OCI-LY3 (cell line): ENCODE measurements at regions not wholly inside any gene's neighbourhood (a gene's known extent, or its start where the extent isn't known, plus 50 kb on each side); places are given as distances from the start of the nearest gene placed in this dataset.
"Not testable (repeated sequence)": the region's sequence is repeated elsewhere in the genome, so short reads cannot be mapped to it uniquely, and the experiment has no call there.

Source experiments
- H2AFZ ChIP-seq: fragments of 200-600, 300-600 bp; shearing (Covaris generic); 2 replicates; pipeline ENCODE4 v1.6.0; 2014; ENCODE audit warnings: antibody characterized with exemption, low read depth, low read length
- H3K27ac ChIP-seq: fragments of 200-600, 300-600 bp; sonication (generic); 2 replicates; pipeline ENCODE4 v1.5.1; 2014; ENCODE audit warnings: mild to moderate bottlenecking, low read length, moderate library complexity, mixed read lengths
- H3K27me3 ChIP-seq: fragments of 200-600, 300-600 bp; sonication (generic); 2 replicates; pipeline ENCODE4 v1.6.1; 2014; ENCODE audit warnings: low read depth, low read length, mixed read lengths
- H3K36me3 ChIP-seq: fragments of 200-600, 300-600 bp; sonication (generic); replicated peaks from 2 replicates; pipeline ENCODE3; 2014; ENCODE audit warnings: low read depth, low read length, mixed read lengths
- H3K4me1 ChIP-seq: fragments of 300-600, 200-600 bp; sonication (generic); 2 replicates; pipeline ENCODE4 v1.6.1; 2014; ENCODE audit warnings: low read length, mixed read lengths
- H3K4me2 ChIP-seq: fragments of 200-600, 300-600 bp; sonication (generic); 2 replicates; pipeline ENCODE4 v1.6.1; 2014; ENCODE audit warnings: low read length, mixed read lengths
- H3K4me3 ChIP-seq: fragments of 300-600, 200-600 bp; sonication (generic); 2 replicates; pipeline ENCODE4 v1.5.1; 2014; ENCODE audit warnings: antibody characterized with exemption, mild to moderate bottlenecking, low read length, moderate library complexity
- H3K79me2 ChIP-seq: fragments of 300-600, 200-600 bp; shearing (Covaris generic); 2 replicates; pipeline ENCODE4 v1.6.1; 2014; ENCODE audit warnings: mild to moderate bottlenecking, low read length, mixed read lengths
- H3K9ac ChIP-seq: fragments of 300-600, 200-600 bp; shearing (Covaris generic); 2 replicates; pipeline ENCODE4 v1.6.0; 2014; ENCODE audit warnings: mild to moderate bottlenecking, low read length, moderate library complexity
- H3K9me3 ChIP-seq: fragments of 200-600, 300-600 bp; shearing (Covaris generic); 2 replicates; pipeline ENCODE4 v1.6.1; 2014; ENCODE audit warnings: low read length, mixed read lengths; ENCODE audit not compliant: insufficient read depth
- H4K20me1 ChIP-seq: fragments of 200-600, 300-600 bp; sonication (generic); 2 replicates; pipeline ENCODE4 v1.6.1; 2016; ENCODE audit warnings: low read length, mixed read lengths; ENCODE audit not compliant: insufficient read depth
- CTCF ChIP-seq: fragments of 200-600, 300-600 bp; sonication (generic); IDR thresholded peaks from 2 replicates; pipeline ENCODE4 v1.5.1; 2014; ENCODE audit warnings: antibody characterized with exemption, low read length, low read depth
- EZH2phosphoT487 ChIP-seq: fragments of 200-600 bp; shearing (Covaris generic); IDR thresholded peaks from 2 replicates; pipeline ENCODE4 v1.6.1; 2018; ENCODE audit warnings: antibody characterized with exemption, mixed run types, low read depth

GRCh38 chr18:5705393-5705792 is 161.6 kb upstream of the EPB41L3 start:
- Histone ChIP-seq H2AFZ (no peak overlapping the region), H3K79me2 (no peaks in the 10 kb centered on the region), H3K9me3 (no peaks in the 10 kb centered on the region), H4K20me1 (no peaks in the 10 kb centered on the region), H3K4me3 (no peak overlapping the region), H3K9ac (no peak overlapping the region), H3K36me3 (no peaks in the 10 kb centered on the region), H3K4me1 (no peaks in the 10 kb centered on the region), H3K4me2 (no peak overlapping the region), H3K27me3 (no peaks in the 10 kb centered on the region), H3K27ac (no peak overlapping the region)
- TF ChIP-seq EZH2phosphoT487 (no peak), CTCF (no peak)

- no peak overlapping the region for H3K4me2 ChIP-seq
- H3K9me3 ChIP-seq, result no peaks in the 10 kb centered on the region
- H3K27me3 ChIP-seq, result no peaks in the 10 kb centered on the region
- H2AFZ ChIP-seq, result no peak overlapping the region
- H4K20me1 ChIP-seq, result no peaks in the 10 kb centered on the region
- H3K36me3 ChIP-seq, result no peaks in the 10 kb centered on the region
- no peak overlapping the region for H3K27ac ChIP-seq
- H3K9ac ChIP-seq, result no peak overlapping the region
- H3K4me1 ChIP-seq, result no peaks in the 10 kb centered on the region
- no peaks in the 10 kb centered on the region for H3K79me2 ChIP-seq
- TF ChIP-seq EZH2phosphoT487 (no peak), CTCF (no peak)
- no peak overlapping the region for H3K4me3 ChIP-seq
These were observed 161.1 kb upstream of the EPB41L3 start for GRCh38 chr18:5704847-5705246.

- not testable (repeated sequence) for H3K4me2 ChIP-seq, H4K20me1 ChIP-seq, H3K4me1 ChIP-seq, H3K36me3 ChIP-seq, H3K27ac ChIP-seq, H3K4me3 ChIP-seq, H3K27me3 ChIP-seq, H2AFZ ChIP-seq, H3K79me2 ChIP-seq, H3K9ac ChIP-seq, H3K9me3 ChIP-seq
These were observed 158.2 kb upstream of the EPB41L3 start for GRCh38 chr18:5702016-5702415.

GRCh38 chr18:5693699-5694294 is 150.0 kb upstream of the EPB41L3 start:
- H3K27me3 ChIP-seq, result no peaks in the 10 kb centered on the region
- H2AFZ ChIP-seq, result no peak overlapping the region
- H3K79me2 ChIP-seq, result no peaks in the 10 kb centered on the region
- no peak overlapping the region for H3K9ac ChIP-seq
- H4K20me1 ChIP-seq, result no peaks in the 10 kb centered on the region
- no peaks in the 10 kb centered on the region for H3K9me3 ChIP-seq
- H3K27ac ChIP-seq, result no peak overlapping the region
- no peak overlapping the region for H3K4me3 ChIP-seq
- no peak overlapping the region for H3K4me2 ChIP-seq
- H3K4me1 ChIP-seq, result no peaks in the 10 kb centered on the region
- TF ChIP-seq EZH2phosphoT487 (no peak), CTCF (no peak)
- no peaks in the 10 kb centered on the region for H3K36me3 ChIP-seq
